GM13977 (cell line): ENCODE measurements at regions not wholly inside any gene's neighbourhood (a gene's known extent, or its start where the extent isn't known, plus 50 kb on each side); places are given as distances from the start of the nearest gene placed in this dataset.

Experiments
- DNase-seq: peaks from one replicate; pipeline ENCODE4 v3.0.0; 2012; ENCODE audit warnings: low spot score
- CTCF ChIP-seq: IDR thresholded peaks from 2 replicates; pipeline ENCODE4 v1.5.1; 2012; ENCODE audit warnings: mild to moderate bottlenecking, control low read depth; ENCODE audit not compliant: insufficient read depth; ENCODE audit errors: extremely low read depth, missing control alignments
- in situ Hi-C: fragments of 300-500 bp; cut with MboI; formaldehyde crosslinking; loops from one replicate; pipeline ENCODE4 v1.12.0; 2022; ENCODE audit warnings: low sequenced_read_pairs, low pct_unique_long_range_greater_than_20kb, mixed read lengths, inconsistent platforms; ENCODE audit not compliant: unreplicated experiment

DNA sequence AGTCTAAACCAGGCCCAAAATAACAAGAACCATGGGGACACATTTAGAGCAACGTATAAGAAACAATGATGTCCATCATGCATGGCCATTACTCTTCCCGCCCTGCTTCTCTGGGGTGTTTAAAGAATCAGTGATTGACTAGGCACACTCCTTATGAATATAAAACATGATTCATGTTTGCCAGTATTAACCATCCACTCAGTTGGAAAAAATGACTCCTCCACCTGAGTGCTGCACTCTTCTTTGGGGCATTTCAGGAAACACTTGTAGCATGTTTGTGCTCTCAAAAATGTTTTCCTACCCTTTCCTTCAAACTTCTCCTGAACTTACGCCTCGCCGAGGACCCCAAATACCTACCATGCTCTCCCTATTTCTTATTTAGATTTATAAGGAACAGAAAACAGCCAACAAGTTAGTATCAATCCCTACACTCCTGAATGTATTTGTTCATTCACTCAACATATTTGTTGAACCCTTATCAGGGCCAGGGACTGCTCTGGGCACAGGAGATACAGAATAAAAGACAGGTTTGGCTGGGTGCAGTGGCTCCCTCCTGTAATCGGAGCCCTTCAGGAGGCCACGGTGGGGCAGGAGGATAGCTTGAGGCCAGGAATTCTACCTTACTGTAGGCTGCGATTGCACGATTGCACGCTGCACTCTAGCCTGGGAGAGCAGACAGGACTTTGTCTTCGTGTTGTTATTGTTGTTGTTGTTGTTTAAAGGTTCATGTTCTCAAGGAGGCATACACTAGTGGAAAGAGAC, 137.0 kb downstream of the TMCO5A start:
- TF ChIP-seq CTCF: no peak
- in situ Hi-C loops: no loop called here
- DNase-seq: no peak

DNA sequence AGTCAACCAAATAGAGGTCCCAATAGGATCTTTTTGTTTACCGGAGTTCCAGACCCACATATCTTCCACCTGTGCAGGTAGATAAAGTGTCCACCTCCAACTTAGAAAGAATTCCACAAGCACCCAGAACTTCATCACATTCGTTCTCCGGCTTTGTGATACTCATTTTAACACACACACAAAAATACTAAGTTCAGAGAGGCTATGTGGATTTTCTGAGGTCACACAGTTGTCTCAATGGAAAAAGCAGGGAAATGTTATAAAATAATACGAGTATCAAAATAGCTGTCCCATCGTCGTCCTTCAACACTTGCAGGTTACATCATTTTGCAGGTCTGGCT, 137.5 kb downstream of the TMCO5A start:
- in situ Hi-C loops: no loop called here
- DNase-seq: no peak
- TF ChIP-seq CTCF: no peak

GRCh38 chr15:38072348-38073177, 138.1 kb downstream of the TMCO5A start:
- in situ Hi-C loops: no loop called here
- peak; percentile 46 for DNase-seq
- peak; percentile 30 for TF ChIP-seq CTCF

DNA sequence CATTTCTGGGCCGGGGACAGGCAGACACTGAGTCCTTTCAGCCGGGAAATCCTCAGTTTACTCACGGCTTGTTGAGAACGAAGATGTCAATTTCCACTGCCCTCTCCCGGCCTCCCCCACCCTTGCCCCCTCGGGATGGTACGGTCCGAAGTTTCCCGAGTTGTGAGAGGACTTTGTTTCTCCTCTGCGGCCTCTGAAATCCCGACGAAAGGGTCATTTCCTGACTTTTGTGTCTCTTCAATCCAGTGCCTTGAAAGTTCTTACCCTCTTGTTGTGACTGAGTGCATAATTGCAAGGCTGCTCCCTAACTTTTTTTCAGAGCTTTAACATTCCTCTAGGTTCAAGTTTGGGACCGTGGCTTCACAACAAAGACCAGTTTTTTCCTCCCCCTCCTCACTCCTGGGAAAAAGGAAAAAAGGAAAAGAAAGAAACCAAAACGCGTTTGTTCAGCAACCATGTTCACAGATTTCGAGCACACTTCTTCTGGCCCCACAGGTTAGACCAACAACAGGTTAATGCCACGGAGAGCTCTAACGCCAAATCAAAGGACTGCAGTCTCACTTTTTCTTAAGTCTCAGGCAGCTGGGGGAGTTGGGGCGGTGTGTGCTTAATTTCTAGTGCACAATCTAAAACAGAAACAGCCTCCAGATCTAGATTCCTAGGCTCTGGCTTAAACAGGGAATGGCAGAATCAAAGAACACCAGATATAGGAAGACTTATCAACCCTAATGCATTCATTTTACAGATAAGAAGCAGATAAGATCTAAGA, 138.9 kb downstream of the TMCO5A start:
- TF ChIP-seq CTCF: no peak
- in situ Hi-C loops: no loop called here
- DNase-seq: no peak

GRCh38 chr15:38074029-38074428, 139.6 kb downstream of the TMCO5A start:
- TF ChIP-seq CTCF: no peak
- in situ Hi-C loops: no loop called here

GRCh38 chr15:38075466-38075865, 141.0 kb downstream of the TMCO5A start:
- no peak for DNase-seq
- in situ Hi-C loops: no loop called here
- no peak for TF ChIP-seq CTCF

More at GRCh38 chr15:38074029-38074428, 139.6 kb downstream of the TMCO5A start:
- DNase-seq: no peak
